ENCODE measurements at regions not wholly inside any gene's neighbourhood (a gene's known extent, or its start where the extent isn't known, plus 50 kb on each side); places are given as distances from the start of the nearest gene placed in this dataset.

DNA sequence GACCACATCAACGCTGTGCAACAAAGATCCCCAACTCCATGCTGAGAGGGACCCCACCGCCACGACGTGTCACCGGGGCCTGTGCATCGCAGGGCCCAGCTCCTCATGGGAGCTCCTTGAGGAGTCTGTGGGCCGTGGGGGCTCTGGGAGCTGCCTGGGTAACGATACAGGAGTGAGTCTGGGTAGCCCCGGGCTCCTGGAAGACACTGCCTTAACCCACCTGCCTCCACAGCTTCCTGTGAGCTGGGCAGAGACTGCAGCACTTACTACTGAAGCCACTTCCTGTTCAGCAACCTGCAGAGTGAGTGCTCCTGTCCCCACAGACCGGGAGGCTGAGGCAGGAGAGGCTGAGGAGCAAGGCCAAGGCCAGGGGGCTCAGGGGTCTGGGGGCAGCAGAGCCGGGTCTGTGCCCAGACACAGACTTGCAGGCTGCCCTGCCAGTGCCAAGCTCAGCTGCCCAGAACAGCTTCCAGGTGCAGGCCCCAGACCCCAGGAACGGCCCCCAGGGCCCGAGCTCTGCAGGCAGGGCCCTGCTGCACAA, 226.7 kb downstream of the BRD1 start:
- no peak for DNase-seq

DNA sequence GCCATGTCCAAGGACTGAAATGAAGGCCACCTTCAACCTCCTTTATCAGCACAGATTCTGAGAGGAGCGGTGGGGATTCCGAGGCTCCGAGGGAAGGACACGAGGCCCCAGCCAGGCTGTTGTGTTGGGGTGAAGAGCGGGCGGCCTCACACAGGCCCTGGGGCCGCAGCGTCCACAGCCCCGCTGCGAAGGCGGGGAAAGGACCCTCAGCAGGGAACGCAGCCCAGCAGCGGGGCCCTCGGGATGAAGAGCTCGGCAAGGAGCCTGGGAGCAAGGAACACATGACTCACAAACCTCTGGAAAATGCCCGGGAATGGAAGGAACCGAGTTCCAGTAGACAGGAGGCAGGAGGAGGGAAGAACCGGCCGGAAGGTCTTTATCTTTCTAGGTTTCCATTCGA, 227.2 kb downstream of the BRD1 start:
- DNase-seq = no peak

DNA sequence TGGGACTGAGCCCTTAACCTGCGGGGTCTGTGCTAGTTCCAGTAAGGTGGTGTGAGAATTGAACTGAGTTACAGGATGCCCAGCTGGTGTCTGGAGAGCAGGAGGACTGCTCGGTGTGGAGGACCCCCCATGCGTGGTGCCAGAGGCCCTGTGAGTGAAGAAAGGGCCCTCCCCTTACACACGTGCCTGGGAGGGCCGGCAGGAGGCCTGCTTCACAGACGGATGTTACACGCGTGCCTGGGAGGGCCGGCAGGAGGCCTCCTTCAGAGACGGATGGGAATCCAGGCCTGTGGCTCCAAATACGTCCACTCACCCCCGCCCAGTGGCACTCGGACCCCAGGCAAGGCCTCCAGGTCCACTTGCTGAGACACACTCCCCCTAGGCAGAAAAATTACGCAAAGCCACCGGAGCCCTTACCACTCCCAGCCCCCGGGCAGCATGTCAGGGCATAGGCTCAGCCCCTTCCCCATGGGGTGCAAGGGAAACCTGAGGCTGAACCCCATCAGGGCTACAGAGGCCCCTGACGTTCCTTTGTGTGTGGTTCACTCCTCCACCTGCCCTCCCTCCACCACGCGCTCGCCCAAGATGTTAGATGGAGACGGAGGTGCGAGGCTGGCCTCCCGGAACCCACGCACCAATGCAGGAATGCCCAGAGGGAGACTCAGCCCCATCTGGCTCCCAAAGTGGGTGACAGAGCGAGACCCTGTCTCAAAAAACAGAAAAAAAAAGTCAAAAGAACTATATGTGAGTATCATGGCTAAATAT, 227.8 kb downstream of the BRD1 start:
- no peak for DNase-seq

DNA sequence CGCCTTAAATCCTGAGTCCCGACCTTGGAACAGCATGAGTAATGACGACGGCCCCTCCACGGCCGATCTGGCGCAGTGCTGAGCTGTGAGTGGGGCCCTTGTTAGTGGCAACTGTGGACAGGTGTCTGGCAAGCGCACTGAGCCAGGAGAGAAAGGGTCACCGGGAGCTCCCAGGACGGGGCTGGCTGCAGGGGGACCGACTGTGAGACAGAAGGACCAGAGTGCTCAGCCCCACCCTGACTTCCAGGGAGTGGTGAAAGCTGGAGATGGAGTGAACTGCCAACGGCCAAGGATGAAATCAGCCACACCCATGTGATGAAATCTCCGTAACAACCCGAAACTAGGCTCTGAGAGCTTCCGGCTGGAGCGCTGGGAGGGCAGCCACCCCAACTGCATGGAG, 228.6 kb downstream of the BRD1 start:
- DNase-seq = no peak

DNA sequence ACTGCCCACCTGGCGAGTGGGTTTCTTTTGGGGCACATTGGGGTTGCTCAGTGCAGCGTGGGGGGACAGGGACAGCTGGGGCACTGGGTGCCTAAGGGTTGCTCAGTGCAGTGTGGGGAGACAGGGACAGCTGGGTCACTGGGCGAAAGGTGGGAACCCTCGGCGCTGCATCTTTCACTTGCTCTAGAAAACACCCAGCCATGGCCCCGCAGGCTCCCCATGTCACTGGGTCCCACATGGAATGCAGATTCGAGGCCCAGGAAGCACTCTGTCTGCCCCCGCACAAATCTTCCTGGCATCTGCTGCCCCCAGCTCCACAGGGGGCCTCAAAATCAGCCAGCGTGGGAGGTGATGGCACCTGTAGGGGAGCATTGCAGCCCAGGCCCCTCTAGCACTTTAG, 229.3 kb downstream of the BRD1 start:
- DNase-seq = no peak

DNA sequence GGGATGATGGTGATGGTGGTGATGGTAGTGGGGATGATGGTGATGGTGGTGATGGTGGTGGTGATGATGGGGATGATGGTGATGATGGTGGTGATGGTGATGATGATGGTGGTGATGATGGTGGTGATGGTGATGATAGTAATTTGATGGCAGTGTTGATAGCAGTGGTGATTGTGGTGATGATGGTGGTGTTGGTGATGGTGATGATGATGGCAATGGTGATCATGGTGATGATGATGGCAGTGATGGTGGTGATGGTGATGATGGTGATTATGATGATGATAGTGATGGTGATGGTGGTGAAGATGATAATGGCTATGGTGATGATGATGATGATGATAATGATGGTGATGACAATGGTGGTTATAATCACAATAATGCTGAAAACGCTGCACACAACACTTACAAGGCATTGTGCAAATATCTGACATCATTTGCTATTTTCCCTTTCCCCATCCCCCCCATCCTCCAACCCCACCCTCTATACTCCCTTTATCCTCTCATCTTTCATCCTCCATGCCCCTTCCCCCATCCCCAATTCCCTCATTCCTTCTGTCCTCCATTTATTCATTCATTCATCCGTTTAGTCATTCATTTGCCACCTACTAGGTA, 230.1 kb downstream of the BRD1 start:
- DNase-seq = no peak

DNA sequence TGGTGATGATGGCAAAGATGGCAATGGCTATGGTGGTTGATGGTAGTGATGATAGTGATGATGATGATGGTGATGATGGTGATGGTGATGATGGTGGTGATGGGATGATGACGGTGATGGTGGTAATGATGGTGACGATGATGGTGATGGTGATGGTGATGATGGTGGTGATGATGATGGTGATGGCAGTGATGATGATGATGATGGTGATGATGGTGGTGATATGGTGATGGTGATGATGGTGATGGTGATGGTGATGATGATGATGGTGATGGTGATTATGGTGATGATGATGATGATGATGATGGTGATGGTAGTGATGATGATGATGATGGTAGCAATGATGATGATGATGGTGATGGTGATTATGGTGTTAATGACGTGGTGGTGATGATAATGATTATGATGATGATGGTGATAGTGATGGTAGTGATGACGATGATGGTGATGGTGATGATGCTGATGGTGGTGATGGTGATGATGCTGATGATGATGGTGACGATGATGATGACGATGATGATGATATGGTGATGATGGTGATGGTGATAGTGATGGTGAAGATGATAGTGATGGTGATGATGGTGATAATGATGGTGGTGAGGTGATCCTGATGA, 232.1 kb downstream of the BRD1 start:
- DNase-seq = no peak

DNA sequence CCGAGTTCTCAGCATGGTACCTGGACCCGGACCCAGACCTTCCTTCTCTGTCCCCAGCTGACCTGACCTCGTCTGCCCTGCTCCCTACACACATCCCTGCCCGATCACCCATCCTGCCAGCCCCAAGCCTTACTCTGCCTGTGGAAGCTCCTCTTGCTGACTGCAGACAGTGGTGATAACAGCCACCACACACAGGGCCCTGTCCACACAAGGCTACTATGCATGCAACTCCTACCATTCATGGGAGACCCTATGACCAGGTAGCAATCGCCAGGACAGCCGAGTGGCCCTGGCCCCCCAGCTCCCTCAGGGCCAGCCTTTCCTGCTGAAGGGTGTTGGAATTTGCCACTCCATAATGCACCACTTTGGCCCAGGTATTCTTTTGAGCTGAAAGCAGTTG, 233.6 kb downstream of the BRD1 start:
- DNase-seq = no peak

DNA sequence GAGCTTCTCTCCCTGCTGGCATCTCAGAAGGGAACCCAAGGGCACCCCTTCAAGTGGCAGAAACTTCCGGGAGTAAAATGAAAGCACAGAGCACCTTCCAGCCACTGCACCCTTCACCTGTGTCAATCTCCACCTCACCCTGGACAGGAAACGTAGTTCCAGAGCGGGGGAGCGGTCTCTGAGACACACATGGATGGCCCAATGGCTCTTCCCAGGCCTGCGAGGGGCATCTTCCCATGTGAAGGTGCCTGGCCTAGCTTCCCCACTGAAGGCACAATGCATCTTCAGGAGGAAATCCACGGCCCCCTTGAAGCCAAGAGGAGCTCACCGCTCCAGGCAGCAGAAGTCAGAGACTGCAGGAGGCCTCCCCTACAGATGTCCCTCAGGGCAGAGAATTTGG, 234.2 kb downstream of the BRD1 start:
- DNase-seq = no peak

DNA sequence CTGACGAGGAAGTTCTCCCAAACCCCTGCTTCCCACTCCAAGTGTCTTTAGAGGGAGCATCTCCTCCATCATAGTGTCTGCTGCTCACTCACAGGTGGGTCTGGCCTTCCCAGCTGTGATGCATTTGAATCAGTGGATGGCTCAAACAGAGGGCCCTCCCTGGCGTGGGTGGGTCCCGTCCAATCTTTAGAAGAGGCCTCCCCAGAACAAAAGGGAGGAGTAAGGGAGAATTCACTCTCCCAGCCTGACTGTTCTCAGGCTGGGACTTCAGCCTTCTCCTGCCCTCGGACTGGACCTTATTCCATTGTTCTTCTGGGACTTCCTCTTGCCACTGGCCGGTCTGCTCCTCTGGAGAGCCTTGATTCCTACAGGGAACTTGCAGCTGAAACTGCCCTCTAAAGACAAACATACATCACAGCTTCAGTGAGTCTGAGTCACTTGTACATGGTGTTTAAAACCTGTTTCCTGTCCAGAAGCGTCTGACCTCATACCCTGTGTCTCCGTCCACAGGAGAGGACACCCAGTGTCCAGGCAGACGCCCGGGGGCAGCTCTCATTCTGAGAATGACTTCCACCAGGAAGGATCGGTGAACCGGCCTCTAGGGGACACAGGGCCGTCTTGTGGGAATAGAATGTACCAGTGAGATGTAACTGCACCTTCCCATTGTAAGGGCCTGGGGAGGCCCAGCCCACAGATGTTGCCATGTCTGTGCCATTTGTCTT, 234.7 kb downstream of the BRD1 start:
- no peak for DNase-seq

DNA sequence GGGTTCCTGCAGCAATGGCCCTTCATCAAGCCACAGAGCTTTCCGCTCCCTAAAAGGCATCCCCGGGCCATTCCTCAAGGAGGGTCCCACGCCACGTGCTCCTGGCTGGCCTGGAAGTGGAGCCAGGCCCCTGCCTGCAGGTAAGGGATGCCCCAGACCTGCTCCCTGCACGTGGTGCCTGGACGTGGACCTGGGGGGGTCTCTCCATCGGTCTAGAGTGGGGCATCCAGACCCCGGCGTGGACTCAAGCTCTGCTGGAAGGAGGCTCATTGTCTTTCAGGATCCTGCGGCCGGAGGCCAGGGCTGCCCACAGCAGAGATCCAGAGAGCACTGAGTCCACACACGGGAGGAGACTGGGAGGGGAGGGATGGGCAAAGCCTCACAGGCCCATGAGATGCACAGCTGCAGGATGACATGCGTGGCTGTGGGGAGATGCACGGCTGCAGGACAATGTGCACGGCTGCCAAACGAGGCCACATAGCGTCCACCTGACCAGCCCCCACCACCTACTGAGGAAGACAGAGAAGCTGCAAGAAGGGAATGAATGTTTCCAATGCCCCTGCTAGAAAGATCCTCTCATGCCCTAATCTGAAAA, 236.7 kb downstream of the BRD1 start:
- DNase-seq = no peak

DNA sequence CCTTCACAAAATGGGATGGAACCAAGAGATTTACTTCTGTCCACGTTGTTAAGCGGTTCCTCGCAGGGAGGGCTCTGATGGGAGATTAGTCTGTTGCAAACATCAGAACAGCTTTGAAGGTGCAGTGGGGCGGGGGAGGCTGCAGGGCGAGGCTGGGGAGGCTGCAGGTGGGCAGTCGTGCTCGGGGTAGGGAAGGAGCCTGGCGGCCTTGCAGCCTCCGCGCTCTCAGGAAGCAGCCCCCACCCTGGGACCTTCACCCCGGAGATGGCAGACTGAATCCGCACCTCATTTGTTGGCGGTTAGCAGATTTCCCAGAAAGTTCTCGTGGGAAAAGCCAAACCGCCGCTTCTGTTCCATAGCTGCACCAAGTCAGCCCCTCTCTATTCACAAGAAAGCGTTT, 237.3 kb downstream of the BRD1 start:
- DNase-seq = no peak

DNA sequence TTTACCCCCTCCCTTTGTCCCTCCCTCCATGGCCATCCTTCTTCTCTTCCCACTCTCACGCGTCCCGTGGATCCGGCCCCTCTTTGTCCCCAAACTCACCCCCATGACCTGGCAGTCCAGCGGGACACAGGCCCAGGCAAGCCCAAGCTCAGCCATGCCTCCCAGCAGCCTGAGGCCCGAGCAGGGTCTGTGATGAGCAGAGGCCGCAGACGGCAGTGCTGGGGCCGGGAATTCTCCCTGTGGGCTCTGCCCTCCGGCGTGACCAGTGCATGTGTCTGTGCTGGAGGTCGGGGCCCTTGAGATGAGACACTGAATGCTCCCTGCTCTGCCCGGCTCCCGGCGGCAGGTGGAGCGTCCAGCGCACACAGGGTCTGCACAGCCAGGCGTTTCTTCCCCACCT, 237.9 kb downstream of the BRD1 start:
- DNase-seq = no peak

DNA sequence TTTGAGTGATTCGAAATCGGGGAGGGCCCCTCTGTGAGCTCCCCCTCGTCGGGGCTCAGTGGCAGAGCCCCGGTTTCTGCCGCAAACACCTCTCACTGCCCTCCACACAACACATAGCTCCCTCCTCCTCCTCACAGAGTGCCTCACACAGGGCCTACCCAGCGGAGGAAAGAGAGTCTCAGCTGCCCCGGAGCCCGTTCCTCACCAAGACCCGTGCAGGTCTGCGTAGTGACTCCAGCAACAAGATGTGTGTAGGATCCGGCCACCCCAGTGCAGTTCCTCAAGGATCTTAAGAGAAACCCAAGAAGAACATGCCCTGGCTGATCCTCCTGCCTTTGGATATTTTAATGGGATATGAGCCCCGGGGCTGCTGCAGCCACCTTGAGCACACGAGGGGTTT, 238.4 kb downstream of the BRD1 start:
- DNase-seq = no peak

DNA sequence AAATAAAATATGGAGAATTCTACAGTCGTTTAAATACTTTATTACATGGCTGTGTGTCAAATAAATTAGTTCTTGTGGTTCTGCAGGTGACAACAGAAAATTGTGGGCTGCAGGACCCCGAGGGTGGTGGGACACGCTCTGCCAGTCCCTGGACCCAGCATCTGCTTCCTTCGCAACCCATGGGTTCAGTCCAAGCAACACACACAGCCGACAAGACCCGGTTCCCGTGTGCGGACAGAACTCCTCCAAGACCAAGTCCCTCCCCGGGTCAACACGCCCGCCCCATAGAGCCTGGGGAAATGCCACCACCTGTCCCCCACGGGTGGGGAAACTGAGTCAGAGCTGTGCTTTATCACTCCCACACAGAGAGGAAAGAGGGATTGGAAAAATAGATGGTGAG, 238.9 kb downstream of the BRD1 start:
- DNase-seq = no peak

DNA sequence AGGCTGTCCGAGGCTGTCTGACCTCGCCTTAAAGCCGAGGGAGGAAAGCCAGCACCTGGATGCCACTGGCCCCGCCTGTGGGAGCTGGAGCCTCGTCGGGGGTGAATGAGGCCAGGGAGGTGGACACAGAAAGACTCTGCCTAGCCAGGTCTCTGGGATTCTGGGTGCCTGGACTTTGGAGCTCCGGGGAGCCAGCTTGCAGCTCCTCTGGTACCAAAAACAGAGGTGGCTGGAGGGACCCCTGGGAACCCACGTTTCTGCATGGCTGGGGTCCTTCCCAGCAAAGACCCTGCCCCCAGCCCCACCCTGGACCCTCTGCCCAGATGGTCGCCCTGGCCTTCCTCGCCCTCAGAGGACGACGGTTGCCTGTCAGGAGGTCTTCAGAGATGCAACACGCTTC, 239.7 kb downstream of the BRD1 start:
- no peak for DNase-seq

DNA sequence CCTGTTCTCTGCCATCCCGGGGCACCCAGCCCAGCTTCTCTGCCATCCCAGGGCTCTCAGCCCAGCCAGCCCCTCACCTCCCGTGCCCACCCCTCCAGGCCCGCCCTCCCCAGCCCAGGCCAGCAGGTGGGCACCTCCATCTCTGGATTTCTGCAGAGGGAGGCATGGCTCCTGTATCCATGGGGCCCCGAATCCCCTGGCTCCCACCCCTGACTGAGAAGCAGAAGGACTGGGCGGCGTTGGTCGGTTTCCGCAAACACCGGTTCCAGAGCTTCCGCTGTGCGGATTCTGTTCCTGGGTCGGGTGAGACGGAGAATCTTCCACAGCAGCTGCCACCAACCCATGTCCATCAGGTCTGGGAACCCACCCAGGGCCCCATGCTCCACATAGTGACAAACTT, 240.3 kb downstream of the BRD1 start:
- no peak for DNase-seq

DNA sequence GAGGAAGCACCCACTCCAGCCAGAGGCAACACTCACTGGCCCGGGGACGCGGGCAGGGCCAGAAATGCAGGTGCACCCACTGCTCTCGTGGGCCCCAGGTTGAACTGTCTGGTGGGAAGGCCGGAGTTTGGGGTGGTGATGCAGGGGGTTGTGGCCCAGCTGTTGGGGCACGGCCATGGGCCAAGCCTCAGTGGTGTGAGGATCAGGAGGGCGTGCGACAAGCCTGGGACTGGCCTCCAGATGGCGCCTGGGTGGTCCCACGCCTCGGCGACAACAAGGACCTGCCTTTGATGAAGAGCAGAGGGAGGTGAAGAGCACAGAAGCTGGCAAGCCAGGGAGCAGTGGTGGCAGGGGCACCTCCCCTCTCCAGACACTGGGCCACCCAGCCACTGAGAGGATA, 240.8 kb downstream of the BRD1 start:
- DNase-seq = no peak

DNA sequence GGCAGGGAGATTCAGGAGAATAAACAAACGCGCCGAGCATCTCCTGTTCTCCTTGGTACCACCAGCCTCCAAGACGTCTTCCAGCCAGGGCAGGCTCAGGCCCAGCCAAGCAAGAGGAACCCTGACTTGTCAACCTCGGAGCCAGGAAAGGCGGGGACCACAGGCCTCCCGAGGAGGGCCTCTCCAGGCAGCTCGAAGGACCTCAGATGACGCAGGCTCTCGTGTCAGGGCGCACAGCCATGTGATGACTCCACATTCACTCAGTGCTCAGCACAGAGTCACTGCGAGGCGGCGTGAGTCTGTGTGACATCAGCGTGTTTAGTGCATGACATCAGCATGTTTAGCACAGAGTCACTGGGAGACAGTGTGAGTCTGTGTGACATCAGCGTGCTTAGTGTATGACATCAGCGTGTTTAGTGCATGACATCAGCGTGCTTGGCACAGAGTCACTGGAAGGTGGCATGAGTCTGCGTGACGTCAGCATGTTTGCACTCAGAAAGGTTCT, 241.4 kb downstream of the BRD1 start:
- DNase-seq = no peak

DNA sequence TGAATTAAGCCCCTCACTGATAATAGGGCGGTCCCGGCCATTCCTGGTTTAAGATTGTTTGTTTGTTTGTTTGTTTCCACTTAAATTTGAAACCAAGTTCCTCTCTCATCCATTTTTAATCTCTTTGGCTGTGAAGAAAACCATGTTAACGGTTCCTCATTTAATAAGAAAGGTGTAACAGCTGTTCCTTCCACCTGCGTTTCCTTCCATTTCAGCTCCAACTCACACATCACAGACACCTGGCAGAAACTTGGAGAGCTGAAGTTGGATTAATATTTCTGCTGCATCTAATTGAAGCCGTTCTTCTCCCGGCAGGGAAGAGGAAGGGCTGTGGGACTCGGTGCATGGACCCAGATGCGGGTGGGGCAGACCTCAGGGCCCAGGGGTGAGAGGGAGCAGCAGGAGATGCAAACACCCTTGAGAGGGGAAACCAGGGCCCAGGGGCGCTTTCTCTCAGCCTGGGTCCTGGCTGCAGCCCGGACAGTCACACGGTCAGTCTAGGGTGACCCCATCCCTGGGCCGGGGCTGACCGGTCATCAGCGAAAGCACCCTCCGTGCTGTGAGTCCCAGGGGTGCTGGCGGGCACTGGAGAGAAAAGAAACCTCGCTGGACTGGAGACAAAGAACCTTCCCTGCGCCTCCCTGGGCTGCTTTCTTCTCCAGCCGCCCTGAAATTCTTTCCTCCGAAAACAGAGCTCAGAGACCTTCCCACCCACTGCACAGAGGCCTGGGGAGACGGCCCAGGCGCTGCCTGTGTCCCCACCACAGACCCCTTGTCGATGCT, 242.0 kb downstream of the BRD1 start:
- DNase-seq = no peak

DNA sequence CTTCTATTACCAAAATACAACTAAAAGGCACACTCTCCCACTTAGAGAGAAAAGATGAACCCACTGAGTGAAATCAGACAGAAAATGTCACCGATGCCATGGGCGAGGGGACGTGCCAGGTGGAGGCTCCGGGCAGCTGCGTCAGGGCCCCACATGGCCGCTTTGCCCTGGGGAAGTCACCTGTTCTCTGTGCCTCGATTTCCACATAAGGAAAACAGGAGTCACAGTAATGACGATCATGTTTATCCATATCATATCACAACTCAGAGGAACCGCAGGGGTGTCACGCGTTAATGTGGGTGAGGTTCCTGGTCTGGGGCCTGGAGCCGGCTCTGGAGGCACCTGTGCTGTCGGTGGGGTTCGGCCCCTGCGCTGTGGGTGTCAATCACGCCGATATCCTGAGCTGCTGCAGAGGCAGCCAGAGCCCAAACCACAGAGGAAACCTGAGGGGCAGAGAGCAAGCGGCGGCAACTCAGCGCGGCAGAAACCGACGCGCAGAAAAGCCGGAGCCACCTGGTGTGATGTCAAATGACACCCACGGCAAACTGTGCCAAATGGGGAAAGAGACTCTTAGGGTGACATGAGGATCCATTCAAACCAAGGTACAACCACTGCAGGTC, 243.7 kb downstream of the BRD1 start:
- DNase-seq = peak; percentile 12

DNA sequence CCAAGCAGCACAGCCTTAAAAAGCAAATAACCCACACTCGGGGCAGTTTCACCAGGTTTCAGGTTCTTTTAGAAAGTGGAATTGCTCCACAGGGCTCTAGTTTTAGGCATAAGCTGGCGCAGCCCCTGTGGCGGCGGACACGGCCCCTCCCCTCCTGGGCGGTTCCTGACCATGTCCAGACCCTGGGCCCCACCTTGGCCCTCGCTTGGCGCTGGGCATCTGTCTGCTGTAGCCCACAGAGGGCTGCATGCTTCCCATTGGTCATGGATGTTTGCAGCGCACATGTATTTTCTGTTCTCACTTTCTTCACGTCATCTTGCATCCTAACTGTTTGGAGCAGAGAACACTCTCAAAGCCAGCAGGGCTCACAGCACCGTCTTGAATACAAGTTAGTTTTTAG, 244.3 kb downstream of the BRD1 start:
- DNase-seq = no peak

Measured in NCI-H2107 (cell line).